H9 (cell line): ENCODE measurements at regions not wholly inside any gene's neighbourhood (a gene's known extent, or its start where the extent isn't known, plus 50 kb on each side); places are given as distances from the start of the nearest gene placed in this dataset.
A peak's percentile ranks its signal among the peaks of the same experiment; 100 is the strongest.

Experiments used
- DNase-seq: peaks from one replicate; pipeline ENCODE4 v3.0.0-alpha.2; 2017
- H2AFZ ChIP-seq: one replicate; pipeline ENCODE4 v1.6.1; 2013; ENCODE audit warnings: mild to moderate bottlenecking, low read length, control low read depth, moderate library complexity
- H2AK5ac ChIP-seq: 2 replicates; pipeline ENCODE4 v1.6.1; 2013; ENCODE audit warnings: low read length, control low read depth, mixed read lengths; ENCODE audit not compliant: insufficient read length
- H2BK120ac ChIP-seq: one replicate; pipeline ENCODE4 v1.6.1; 2013; ENCODE audit warnings: low read depth, mild to moderate bottlenecking, low read length, control low read depth, inconsistent platforms; ENCODE audit not compliant: poor library complexity, severe bottlenecking
- H2BK12ac ChIP-seq: 2 replicates; pipeline ENCODE4 v1.6.1; 2013; ENCODE audit warnings: low read length, control low read depth, mixed read lengths, low read depth; ENCODE audit not compliant: insufficient read length
- H2BK15ac ChIP-seq: 2 replicates; pipeline ENCODE4 v1.6.1; 2013; ENCODE audit warnings: low read depth, low read length, control low read depth
- H2BK20ac ChIP-seq: one replicate; pipeline ENCODE4 v1.6.1; 2013; ENCODE audit warnings: low read depth, mild to moderate bottlenecking, low read length, control low read depth, inconsistent platforms; ENCODE audit not compliant: poor library complexity, severe bottlenecking
- H2BK5ac ChIP-seq: 2 replicates; pipeline ENCODE4 v1.6.1; 2013; ENCODE audit warnings: low read length, control low read depth, mixed read lengths; ENCODE audit not compliant: insufficient read length
- H3K14ac ChIP-seq: 2 replicates; pipeline ENCODE4 v1.6.1; 2013; ENCODE audit warnings: low read length, control low read depth; ENCODE audit not compliant: insufficient read depth
- H3K18ac ChIP-seq: 2 replicates; pipeline ENCODE4 v1.6.1; 2013; ENCODE audit warnings: low read depth, mild to moderate bottlenecking, mixed read lengths, low read length, control low read depth; ENCODE audit not compliant: insufficient read length
- H3K23ac ChIP-seq: 2 replicates; pipeline ENCODE4 v1.6.1; 2013; ENCODE audit warnings: low read length, control low read depth, mixed read lengths, low read depth; ENCODE audit not compliant: insufficient read length
- H3K23me2 ChIP-seq: 2 replicates; pipeline ENCODE4 v1.6.1; 2013; ENCODE audit warnings: low read depth, mild to moderate bottlenecking, mixed read lengths, low read length, control low read depth; ENCODE audit not compliant: insufficient read length, poor library complexity, severe bottlenecking
- H3K27ac ChIP-seq: 2 replicates; pipeline ENCODE4 v1.5.1; 2013; ENCODE audit warnings: low read length, control low read depth, mixed read lengths, low read depth; ENCODE audit not compliant: insufficient read length
- H3K27me3 ChIP-seq: 2 replicates; pipeline ENCODE4 v1.6.1; 2013; ENCODE audit warnings: low read length, control low read depth, inconsistent platforms; ENCODE audit not compliant: insufficient read depth
- H3K4ac ChIP-seq: 2 replicates; pipeline ENCODE4 v1.6.1; 2013; ENCODE audit warnings: low read depth, mild to moderate bottlenecking, control low read depth, inconsistent platforms, low read length, moderate library complexity
- H3K4me1 ChIP-seq: 2 replicates; pipeline ENCODE4 v1.6.1; 2013; ENCODE audit warnings: low read length, control low read depth, inconsistent platforms; ENCODE audit not compliant: insufficient read depth
- H3K4me2 ChIP-seq: 2 replicates; pipeline ENCODE4 v1.6.1; 2013; ENCODE audit warnings: low read length, control low read depth, mixed read lengths; ENCODE audit not compliant: insufficient read length, insufficient read depth
- H3K56ac ChIP-seq: 2 replicates; pipeline ENCODE4 v1.6.1; 2013; ENCODE audit warnings: low read depth, mild to moderate bottlenecking, mixed read lengths, low read length, control low read depth; ENCODE audit not compliant: insufficient read length
- H3K79me1 ChIP-seq: 2 replicates; pipeline ENCODE4 v1.6.1; 2013; ENCODE audit warnings: low read depth, mild to moderate bottlenecking, moderate library complexity, low read length, control low read depth, inconsistent platforms; ENCODE audit not compliant: insufficient read depth, poor library complexity, severe bottlenecking
- H3K79me2 ChIP-seq: 2 replicates; pipeline ENCODE4 v1.6.1; 2013; ENCODE audit warnings: low read length, control low read depth, inconsistent platforms; ENCODE audit not compliant: insufficient read depth
- H3K9ac ChIP-seq: 2 replicates; pipeline ENCODE4 v1.6.1; 2013; ENCODE audit warnings: low read length, control low read depth, mixed read lengths; ENCODE audit not compliant: insufficient read length; ENCODE audit errors: extremely low read depth
- H3K9me3 ChIP-seq: one replicate; pipeline ENCODE4 v1.6.1; 2013; ENCODE audit warnings: low read depth, low read length, inconsistent platforms; ENCODE audit not compliant: control insufficient read depth
- H3T11ph ChIP-seq: one replicate; pipeline ENCODE4 v1.6.1; 2013; ENCODE audit warnings: mild to moderate bottlenecking, low read length, control low read depth, inconsistent platforms
- H4K20me1 ChIP-seq: one replicate; pipeline ENCODE4 v1.6.1; 2013; ENCODE audit not compliant: control insufficient read depth, insufficient read length, insufficient read depth
- H4K5ac ChIP-seq: 2 replicates; pipeline ENCODE4 v1.6.1; 2013; ENCODE audit warnings: low read depth, mild to moderate bottlenecking, mixed read lengths, low read length, control low read depth; ENCODE audit not compliant: insufficient read length
- H4K8ac ChIP-seq: replicated peaks from 2 replicates; pipeline ENCODE4 v1.6.1; 2013; ENCODE audit warnings: low read length, control low read depth, mixed read lengths, low read depth; ENCODE audit not compliant: insufficient read length
- H4K91ac ChIP-seq: 2 replicates; pipeline ENCODE4 v1.6.1; 2013; ENCODE audit warnings: low read depth, mild to moderate bottlenecking, moderate library complexity, mixed read lengths, low read length, control low read depth; ENCODE audit not compliant: insufficient read length
- H3K27ac Mint-ChIP-seq, 3 experiments: 2 replicates in 2 of 3; 3 replicates in 1 of 3; pipeline ENCODE4 v1.8.0; 2020 to 2021; ENCODE audit warnings: mixed read lengths in 3 of 3, mild to moderate bottlenecking in 1 of 3, moderate library complexity in 1 of 3
- H3K27me3 Mint-ChIP-seq: 2 replicates; pipeline ENCODE4 v1.8.0; 2021; ENCODE audit warnings: low read depth, mild to moderate bottlenecking, moderate library complexity, mixed read lengths
- H3K36me3 Mint-ChIP-seq, 3 experiments: 2 replicates in 2 of 3; 3 replicates in 1 of 3; pipeline ENCODE4 v1.8.0; 2020 to 2021; ENCODE audit warnings: low read depth in 3 of 3, mixed read lengths in 3 of 3; ENCODE audit not compliant: insufficient read depth in 1 of 3
- H3K4me1 Mint-ChIP-seq, 2 experiments: 2 replicates each; pipeline ENCODE4 v1.8.0; 2020; ENCODE audit warnings: mixed read lengths in 2 of 2
- H3K4me3 Mint-ChIP-seq, 2 experiments: 2 replicates in 1 of 2; 3 replicates in 1 of 2; pipeline ENCODE4 v1.8.0; 2020 to 2021; ENCODE audit warnings: mild to moderate bottlenecking in 2 of 2, mixed read lengths in 2 of 2, moderate library complexity in 1 of 2
- H3K9me3 Mint-ChIP-seq, 2 experiments: 2 replicates in 1 of 2; 3 replicates in 1 of 2; pipeline ENCODE4 v1.8.0; 2020; ENCODE audit warnings: mild to moderate bottlenecking in 2 of 2, mixed read lengths in 2 of 2, moderate library complexity in 1 of 2
- CTCF ChIP-seq: fragments of 200-600 bp; sonication (generic); conservative IDR thresholded peaks from 3 replicates; pipeline ENCODE4 v1.8.0; 2021; ENCODE audit warnings: antibody characterized with exemption, mild to moderate bottlenecking
- WGBS: extraction: QIAGEN DNeasy Blood & Tissue Kit; methylation state at CpG from one replicate; pipeline ENCODE4 v1.1.7; 2013; ENCODE audit warnings: missing lambda C conversion rate, low lambda C conversion rate, mixed read lengths; ENCODE audit not compliant: insufficient read length; ENCODE audit errors: extremely low coverage; 5-methylcytosine and 5-hydroxymethylcytosine counted together

DNA sequence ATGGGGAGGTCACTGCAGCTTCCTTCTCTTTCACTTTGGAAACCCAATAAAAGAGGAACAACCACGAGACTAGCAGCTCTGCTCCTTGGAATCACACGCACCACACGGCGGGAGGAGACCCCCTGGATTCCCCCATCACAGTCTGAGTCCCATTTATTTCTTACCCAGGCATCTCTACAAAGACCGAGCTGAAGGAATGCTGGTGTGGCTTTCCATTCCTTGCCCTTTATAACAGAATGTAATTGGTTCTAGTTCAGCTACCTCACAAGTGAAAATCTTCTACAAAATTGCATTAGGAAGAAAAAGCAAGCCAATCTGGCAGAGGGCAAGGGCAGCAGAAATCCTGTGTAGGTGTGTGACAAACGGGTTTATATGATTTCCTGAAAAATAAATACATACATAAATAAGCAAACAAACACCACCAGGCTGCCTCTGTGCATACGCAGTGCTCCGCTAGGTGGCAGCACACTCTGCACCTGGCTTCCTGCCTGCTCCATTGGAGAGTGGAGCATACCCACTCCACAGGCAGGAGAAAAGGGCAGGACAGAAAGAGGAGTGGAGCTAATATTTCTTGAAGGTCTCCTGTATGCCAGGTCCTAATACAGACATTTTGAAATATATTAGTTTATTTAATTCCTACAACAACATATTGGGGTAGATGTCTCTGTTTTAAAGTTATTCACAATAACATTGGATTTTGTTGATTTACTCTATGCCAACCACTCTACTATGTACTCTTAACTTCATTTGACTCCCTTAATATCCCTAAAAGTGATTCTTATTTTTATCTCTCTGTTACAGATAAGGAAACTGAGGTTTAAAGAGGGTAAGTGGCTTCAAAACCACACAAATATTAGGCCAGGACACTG, 673.1 kb downstream of the KCNA4 start:
- peak; percentile 99 for TF ChIP-seq CTCF
- no peak overlapping the region for H3K27ac ChIP-seq
- no peak overlapping the region for H2BK120ac ChIP-seq
- Mint-ChIP-seq H3K27ac (no peak overlapping the region), H3K4me3 (no peak overlapping the region; a peak in 1 of 5 replicates), H3K4me1 (no peaks in the 10 kb centered on the region), H3K9me3 (no peaks in the 10 kb centered on the region), H3K36me3 (no peaks in the 10 kb centered on the region), H3K27me3 (peaks cover 7% of the 10 kb centered on the region)
- H4K8ac ChIP-seq, result no peak overlapping the region
- H3K9ac ChIP-seq, result no peak overlapping the region
- no peak overlapping the region for H4K5ac ChIP-seq
- no peak overlapping the region for H2BK20ac ChIP-seq
- no peak overlapping the region for H3K23ac ChIP-seq
- H3K79me2 ChIP-seq, result no peaks in the 10 kb centered on the region
- H3K4me2 ChIP-seq, result no peak overlapping the region
- H3T11ph ChIP-seq, result no peak overlapping the region
- no CpG with 5 or more reads among the region's 8 CpGs for WGBS
- no peak overlapping the region for H3K56ac ChIP-seq
- H2AK5ac ChIP-seq, result no peak overlapping the region
- H2BK12ac ChIP-seq, result no peak overlapping the region
- peak overlapping the region; percentile 82 for H2AFZ ChIP-seq
- H4K20me1 ChIP-seq, result no peaks in the 10 kb centered on the region
- no peaks in the 10 kb centered on the region for H3K4me1 ChIP-seq
- no peak overlapping the region for H3K4ac ChIP-seq
- no peak overlapping the region for H2BK15ac ChIP-seq
- no peak overlapping the region for H2BK5ac ChIP-seq
- no peaks in the 10 kb centered on the region for H3K79me1 ChIP-seq
- H3K14ac ChIP-seq, result no peak overlapping the region
- H4K91ac ChIP-seq, result no peak overlapping the region
- DNase-seq, result peak; percentile 76
- H3K27me3 ChIP-seq, result no peaks in the 10 kb centered on the region
- no peak overlapping the region for H3K18ac ChIP-seq
- H3K23me2 ChIP-seq, result no peaks in the 10 kb centered on the region
- H3K9me3 ChIP-seq, result no peaks in the 10 kb centered on the region
